H54 (cell line): ENCODE measurements at regions not wholly inside any gene's neighbourhood (a gene's known extent, or its start where the extent isn't known, plus 50 kb on each side); places are given as distances from the start of the nearest gene placed in this dataset.

Experiments
- DNase-seq: peaks from one replicate; pipeline ENCODE4 v3.0.0; 2011; ENCODE audit warnings: low spot score, mixed read lengths; ENCODE audit not compliant: insufficient read length
- FAIRE-seq: peaks from 3 replicates; lab custom pipeline; 2011; peaks lifted over from hg19 to GRCh38; lab: Jason Lieb, UNC
- POLR2A ChIP-seq: IDR thresholded peaks from 2 replicates; pipeline ENCODE4 v1.6.1; 2011; ENCODE audit warnings: low read depth, mild to moderate bottlenecking, low read length

- DNase-seq: no peak
- no peak for TF ChIP-seq POLR2A
- no peak for FAIRE-seq
These were observed 217.1 kb downstream of the CXCL12 start for GRCh38 chr10:44167752-44168151.

DNA sequence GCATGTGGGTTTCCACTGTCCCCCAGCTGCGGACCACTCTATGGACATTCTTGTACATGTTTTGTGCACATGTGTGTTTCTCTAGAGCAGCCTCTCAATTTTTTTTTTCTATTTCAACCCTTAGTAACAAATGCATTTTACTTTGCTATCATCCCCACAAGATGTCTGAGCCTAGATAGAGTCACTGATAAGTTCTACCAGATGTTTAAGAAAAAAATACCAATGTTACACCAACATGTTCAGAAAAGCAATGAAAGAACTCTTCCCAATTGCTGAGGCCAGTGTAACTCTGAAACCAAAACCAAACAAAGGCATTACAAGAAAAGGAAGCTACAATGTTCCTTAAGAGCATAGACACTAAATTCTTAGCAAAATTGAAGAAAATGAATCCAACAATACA is 218.5 kb downstream of the CXCL12 start:
- FAIRE-seq: no peak
- no peak for TF ChIP-seq POLR2A
- DNase-seq: no peak

DNA sequence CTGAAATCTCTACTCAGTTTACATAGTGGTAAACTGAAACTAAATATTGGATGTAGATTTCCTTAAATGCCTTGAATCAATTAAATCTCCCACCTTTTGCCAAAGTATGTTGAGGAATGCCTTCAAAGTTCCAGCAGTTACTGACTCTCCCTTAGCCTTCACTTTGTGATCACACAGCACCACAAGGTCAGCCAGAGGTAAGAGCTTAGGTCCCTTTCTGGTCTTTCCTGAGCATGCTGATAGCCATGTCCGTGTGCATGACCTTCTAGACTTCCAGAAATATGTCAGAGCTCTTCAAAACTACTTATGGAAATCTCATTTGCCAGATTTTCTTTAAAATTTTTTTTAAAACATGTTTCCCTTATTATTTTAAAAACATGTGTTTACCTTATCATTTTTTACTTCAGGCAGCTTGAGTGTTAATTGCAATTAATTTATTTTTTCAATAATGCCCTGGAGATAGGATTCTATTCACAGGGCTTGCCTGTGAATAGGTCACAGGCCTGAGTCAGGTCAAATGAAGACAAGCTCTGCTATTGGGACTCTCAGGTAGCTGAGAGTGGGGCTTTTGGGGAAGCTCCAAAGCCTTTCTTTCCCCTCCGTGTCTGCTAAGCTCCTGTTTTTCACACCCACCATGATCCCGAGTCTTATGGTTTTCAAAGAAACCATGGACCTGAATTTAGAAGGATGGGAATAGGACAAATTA is 220.5 kb downstream of the CXCL12 start:
- no peak for FAIRE-seq
- no peak for TF ChIP-seq POLR2A

DNA sequence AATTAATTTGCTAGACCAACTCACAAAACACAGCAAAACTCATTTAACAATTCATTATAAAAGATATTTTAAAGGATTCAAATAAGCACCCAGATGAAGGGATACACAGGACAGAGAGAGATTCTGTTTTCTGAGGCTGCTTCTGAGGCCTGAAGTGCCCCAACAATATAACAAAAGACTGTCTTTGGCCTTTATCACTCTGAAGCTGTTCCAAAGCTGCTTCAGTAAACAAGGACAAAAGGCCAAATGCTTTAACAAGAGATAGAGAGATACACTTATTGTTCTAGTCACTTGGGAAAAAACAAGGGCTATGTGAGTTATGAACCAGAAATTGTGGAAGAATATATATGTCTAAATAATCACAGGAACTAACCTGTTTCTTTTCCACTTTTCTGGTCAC is 223.7 kb downstream of the CXCL12 start:
- no peak for FAIRE-seq
- no peak for DNase-seq
- TF ChIP-seq POLR2A: no peak

More for the DNA sequence above, 220.5 kb downstream of the CXCL12 start:
- no peak for DNase-seq

DNA sequence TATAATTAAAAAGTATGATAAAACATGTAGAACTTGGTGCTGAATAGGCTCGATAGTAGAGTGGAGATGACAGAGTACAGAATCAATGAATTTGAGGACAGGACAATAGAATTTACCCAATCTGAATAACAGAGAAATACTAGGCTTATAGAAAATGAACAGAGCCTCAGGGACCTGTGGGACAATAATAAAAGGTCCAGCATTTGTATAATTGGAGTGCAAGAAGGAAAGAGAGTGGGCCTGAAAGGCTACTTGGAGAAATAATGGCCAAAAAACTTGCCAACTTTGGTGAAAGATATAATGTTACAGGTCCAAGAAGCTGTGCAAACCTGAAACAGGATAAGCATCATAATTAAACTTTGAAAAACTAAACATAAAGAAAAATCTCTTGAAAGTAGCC is 227.3 kb downstream of the CXCL12 start:
- FAIRE-seq (no peak), DNase-seq (no peak)
- no peak for TF ChIP-seq POLR2A

DNA sequence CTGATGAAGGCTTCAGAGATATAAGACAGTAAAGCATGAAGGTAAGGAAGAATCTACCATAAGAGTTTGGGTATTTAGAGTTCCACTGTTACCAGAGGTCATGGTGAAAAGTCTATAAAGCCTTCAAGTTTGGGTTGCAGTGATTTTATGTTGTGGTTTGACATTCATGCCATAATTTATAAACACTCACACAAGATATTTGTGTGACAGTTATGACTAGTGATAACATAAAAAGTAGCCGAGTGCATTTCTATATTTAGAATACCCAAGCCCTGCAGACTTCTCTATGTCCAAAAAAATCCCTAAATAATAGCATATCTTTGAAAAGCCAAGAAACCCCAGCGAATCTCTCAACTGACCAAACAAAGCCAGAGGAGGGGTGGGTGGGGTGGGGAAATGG is 229.9 kb downstream of the CXCL12 start:
- DNase-seq: no peak

GRCh38 chr10:44153918-44154670 is 230.8 kb downstream of the CXCL12 start:
- DNase-seq (no peak), FAIRE-seq (no peak)
- no peak for TF ChIP-seq POLR2A

More for the DNA sequence above, 229.9 kb downstream of the CXCL12 start:
- no peak for FAIRE-seq
- no peak for TF ChIP-seq POLR2A

GRCh38 chr10:44143556-44143955 is 241.3 kb downstream of the CXCL12 start:
- DNase-seq: no peak
- no peak for TF ChIP-seq POLR2A
- FAIRE-seq: no peak

GRCh38 chr10:44132361-44133289 is 252.3 kb downstream of the CXCL12 start:
- DNase-seq: no peak
- FAIRE-seq: no peak
- TF ChIP-seq POLR2A: no peak

- no peak for DNase-seq
- no peak for FAIRE-seq
- TF ChIP-seq POLR2A: no peak
These were observed 258.6 kb downstream of the CXCL12 start for GRCh38 chr10:44126291-44126717.

DNA sequence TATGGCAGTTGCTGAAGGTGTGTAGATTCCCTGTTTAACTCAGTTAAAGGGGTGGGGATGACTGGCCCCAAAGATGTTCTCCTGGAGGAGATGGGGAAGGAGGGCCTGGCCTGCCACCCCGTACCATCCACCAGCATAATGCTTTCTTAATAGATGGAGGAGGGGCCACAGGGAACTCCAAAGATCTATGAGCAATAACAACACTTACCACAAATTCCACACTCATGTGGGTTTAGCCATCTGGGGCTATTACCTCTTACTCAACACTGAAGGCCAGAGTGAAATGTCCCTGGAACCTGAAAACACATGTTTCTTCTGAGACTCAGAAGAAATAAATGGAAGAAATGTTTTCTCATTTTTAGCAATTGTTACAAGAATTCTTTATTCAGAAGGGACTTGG is 259.0 kb downstream of the CXCL12 start:
- no peak for TF ChIP-seq POLR2A
- FAIRE-seq (no peak), DNase-seq (no peak)

DNA sequence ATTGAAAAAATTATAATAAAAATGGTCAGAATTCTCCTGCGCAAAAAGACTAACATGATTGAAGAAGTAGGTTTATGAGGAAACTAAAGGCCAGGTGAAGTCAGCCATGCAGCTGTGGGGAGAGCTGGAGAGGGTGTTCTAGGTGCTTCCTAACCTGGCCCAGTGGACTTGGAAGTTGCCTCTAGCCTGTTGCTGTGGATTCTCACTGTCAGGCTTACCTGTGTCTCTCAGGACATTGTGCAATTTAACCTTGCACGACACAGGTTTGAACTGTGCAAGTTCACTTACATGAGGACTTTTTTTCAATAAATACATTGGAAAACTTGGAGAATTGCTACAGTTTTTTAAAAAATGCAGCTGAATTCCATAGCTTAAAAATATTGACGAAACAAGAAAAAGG is 266.4 kb downstream of the CXCL12 start:
- FAIRE-seq (no peak), DNase-seq (no peak)
- no peak for TF ChIP-seq POLR2A

GRCh38 chr10:44116474-44116873 is 268.4 kb downstream of the CXCL12 start:
- FAIRE-seq: no peak
- DNase-seq: no peak
- no peak for TF ChIP-seq POLR2A

GRCh38 chr10:44115516-44115915 is 269.4 kb downstream of the CXCL12 start:
- no peak for DNase-seq
- no peak for FAIRE-seq
- TF ChIP-seq POLR2A: no peak
